H9 (cell line): ENCODE measurements at regions not wholly inside any gene's neighbourhood (a gene's known extent, or its start where the extent isn't known, plus 50 kb on each side); places are given as distances from the start of the nearest gene placed in this dataset.

Source experiments
- DNase-seq: peaks from one replicate; pipeline ENCODE4 v3.0.0-alpha.2; 2017
- H2AFZ ChIP-seq: one replicate; pipeline ENCODE4 v1.6.1; 2013; ENCODE audit warnings: mild to moderate bottlenecking, low read length, control low read depth, moderate library complexity
- H2AK5ac ChIP-seq: 2 replicates; pipeline ENCODE4 v1.6.1; 2013; ENCODE audit warnings: low read length, control low read depth, mixed read lengths; ENCODE audit not compliant: insufficient read length
- H2BK120ac ChIP-seq: one replicate; pipeline ENCODE4 v1.6.1; 2013; ENCODE audit warnings: low read depth, mild to moderate bottlenecking, low read length, control low read depth, inconsistent platforms; ENCODE audit not compliant: poor library complexity, severe bottlenecking
- H2BK12ac ChIP-seq: 2 replicates; pipeline ENCODE4 v1.6.1; 2013; ENCODE audit warnings: low read length, control low read depth, mixed read lengths, low read depth; ENCODE audit not compliant: insufficient read length
- H2BK15ac ChIP-seq: 2 replicates; pipeline ENCODE4 v1.6.1; 2013; ENCODE audit warnings: low read depth, low read length, control low read depth
- H2BK20ac ChIP-seq: one replicate; pipeline ENCODE4 v1.6.1; 2013; ENCODE audit warnings: low read depth, mild to moderate bottlenecking, low read length, control low read depth, inconsistent platforms; ENCODE audit not compliant: poor library complexity, severe bottlenecking
- H2BK5ac ChIP-seq: 2 replicates; pipeline ENCODE4 v1.6.1; 2013; ENCODE audit warnings: low read length, control low read depth, mixed read lengths; ENCODE audit not compliant: insufficient read length
- H3K14ac ChIP-seq: 2 replicates; pipeline ENCODE4 v1.6.1; 2013; ENCODE audit warnings: low read length, control low read depth; ENCODE audit not compliant: insufficient read depth
- H3K18ac ChIP-seq: 2 replicates; pipeline ENCODE4 v1.6.1; 2013; ENCODE audit warnings: low read depth, mild to moderate bottlenecking, mixed read lengths, low read length, control low read depth; ENCODE audit not compliant: insufficient read length
- H3K23ac ChIP-seq: 2 replicates; pipeline ENCODE4 v1.6.1; 2013; ENCODE audit warnings: low read length, control low read depth, mixed read lengths, low read depth; ENCODE audit not compliant: insufficient read length
- H3K23me2 ChIP-seq: 2 replicates; pipeline ENCODE4 v1.6.1; 2013; ENCODE audit warnings: low read depth, mild to moderate bottlenecking, mixed read lengths, low read length, control low read depth; ENCODE audit not compliant: insufficient read length, poor library complexity, severe bottlenecking
- H3K27ac ChIP-seq: 2 replicates; pipeline ENCODE4 v1.5.1; 2013; ENCODE audit warnings: low read length, control low read depth, mixed read lengths, low read depth; ENCODE audit not compliant: insufficient read length
- H3K27me3 ChIP-seq: 2 replicates; pipeline ENCODE4 v1.6.1; 2013; ENCODE audit warnings: low read length, control low read depth, inconsistent platforms; ENCODE audit not compliant: insufficient read depth
- H3K4ac ChIP-seq: 2 replicates; pipeline ENCODE4 v1.6.1; 2013; ENCODE audit warnings: low read depth, mild to moderate bottlenecking, control low read depth, inconsistent platforms, low read length, moderate library complexity
- H3K4me1 ChIP-seq: 2 replicates; pipeline ENCODE4 v1.6.1; 2013; ENCODE audit warnings: low read length, control low read depth, inconsistent platforms; ENCODE audit not compliant: insufficient read depth
- H3K4me2 ChIP-seq: 2 replicates; pipeline ENCODE4 v1.6.1; 2013; ENCODE audit warnings: low read length, control low read depth, mixed read lengths; ENCODE audit not compliant: insufficient read length, insufficient read depth
- H3K56ac ChIP-seq: 2 replicates; pipeline ENCODE4 v1.6.1; 2013; ENCODE audit warnings: low read depth, mild to moderate bottlenecking, mixed read lengths, low read length, control low read depth; ENCODE audit not compliant: insufficient read length
- H3K79me1 ChIP-seq: 2 replicates; pipeline ENCODE4 v1.6.1; 2013; ENCODE audit warnings: low read depth, mild to moderate bottlenecking, moderate library complexity, low read length, control low read depth, inconsistent platforms; ENCODE audit not compliant: insufficient read depth, poor library complexity, severe bottlenecking
- H3K79me2 ChIP-seq: 2 replicates; pipeline ENCODE4 v1.6.1; 2013; ENCODE audit warnings: low read length, control low read depth, inconsistent platforms; ENCODE audit not compliant: insufficient read depth
- H3K9ac ChIP-seq: 2 replicates; pipeline ENCODE4 v1.6.1; 2013; ENCODE audit warnings: low read length, control low read depth, mixed read lengths; ENCODE audit not compliant: insufficient read length; ENCODE audit errors: extremely low read depth
- H3K9me3 ChIP-seq: one replicate; pipeline ENCODE4 v1.6.1; 2013; ENCODE audit warnings: low read depth, low read length, inconsistent platforms; ENCODE audit not compliant: control insufficient read depth
- H3T11ph ChIP-seq: one replicate; pipeline ENCODE4 v1.6.1; 2013; ENCODE audit warnings: mild to moderate bottlenecking, low read length, control low read depth, inconsistent platforms
- H4K20me1 ChIP-seq: one replicate; pipeline ENCODE4 v1.6.1; 2013; ENCODE audit not compliant: control insufficient read depth, insufficient read length, insufficient read depth
- H4K5ac ChIP-seq: 2 replicates; pipeline ENCODE4 v1.6.1; 2013; ENCODE audit warnings: low read depth, mild to moderate bottlenecking, mixed read lengths, low read length, control low read depth; ENCODE audit not compliant: insufficient read length
- H4K8ac ChIP-seq: replicated peaks from 2 replicates; pipeline ENCODE4 v1.6.1; 2013; ENCODE audit warnings: low read length, control low read depth, mixed read lengths, low read depth; ENCODE audit not compliant: insufficient read length
- H4K91ac ChIP-seq: 2 replicates; pipeline ENCODE4 v1.6.1; 2013; ENCODE audit warnings: low read depth, mild to moderate bottlenecking, moderate library complexity, mixed read lengths, low read length, control low read depth; ENCODE audit not compliant: insufficient read length
- H3K27ac Mint-ChIP-seq, 3 experiments: 2 replicates in 2 of 3; 3 replicates in 1 of 3; pipeline ENCODE4 v1.8.0; 2020 to 2021; ENCODE audit warnings: mixed read lengths in 3 of 3, mild to moderate bottlenecking in 1 of 3, moderate library complexity in 1 of 3
- H3K27me3 Mint-ChIP-seq: 2 replicates; pipeline ENCODE4 v1.8.0; 2021; ENCODE audit warnings: low read depth, mild to moderate bottlenecking, moderate library complexity, mixed read lengths
- H3K36me3 Mint-ChIP-seq, 3 experiments: 2 replicates in 2 of 3; 3 replicates in 1 of 3; pipeline ENCODE4 v1.8.0; 2020 to 2021; ENCODE audit warnings: low read depth in 3 of 3, mixed read lengths in 3 of 3; ENCODE audit not compliant: insufficient read depth in 1 of 3
- H3K4me1 Mint-ChIP-seq, 2 experiments: 2 replicates each; pipeline ENCODE4 v1.8.0; 2020; ENCODE audit warnings: mixed read lengths in 2 of 2
- H3K4me3 Mint-ChIP-seq, 2 experiments: 2 replicates in 1 of 2; 3 replicates in 1 of 2; pipeline ENCODE4 v1.8.0; 2020 to 2021; ENCODE audit warnings: mild to moderate bottlenecking in 2 of 2, mixed read lengths in 2 of 2, moderate library complexity in 1 of 2
- H3K9me3 Mint-ChIP-seq, 2 experiments: 2 replicates in 1 of 2; 3 replicates in 1 of 2; pipeline ENCODE4 v1.8.0; 2020; ENCODE audit warnings: mild to moderate bottlenecking in 2 of 2, mixed read lengths in 2 of 2, moderate library complexity in 1 of 2
- CTCF ChIP-seq: fragments of 200-600 bp; sonication (generic); conservative IDR thresholded peaks from 3 replicates; pipeline ENCODE4 v1.8.0; 2021; ENCODE audit warnings: antibody characterized with exemption, mild to moderate bottlenecking
- WGBS: extraction: QIAGEN DNeasy Blood & Tissue Kit; methylation state at CpG from one replicate; pipeline ENCODE4 v1.1.7; 2013; ENCODE audit warnings: missing lambda C conversion rate, low lambda C conversion rate, mixed read lengths; ENCODE audit not compliant: insufficient read length; ENCODE audit errors: extremely low coverage; 5-methylcytosine and 5-hydroxymethylcytosine counted together

DNA sequence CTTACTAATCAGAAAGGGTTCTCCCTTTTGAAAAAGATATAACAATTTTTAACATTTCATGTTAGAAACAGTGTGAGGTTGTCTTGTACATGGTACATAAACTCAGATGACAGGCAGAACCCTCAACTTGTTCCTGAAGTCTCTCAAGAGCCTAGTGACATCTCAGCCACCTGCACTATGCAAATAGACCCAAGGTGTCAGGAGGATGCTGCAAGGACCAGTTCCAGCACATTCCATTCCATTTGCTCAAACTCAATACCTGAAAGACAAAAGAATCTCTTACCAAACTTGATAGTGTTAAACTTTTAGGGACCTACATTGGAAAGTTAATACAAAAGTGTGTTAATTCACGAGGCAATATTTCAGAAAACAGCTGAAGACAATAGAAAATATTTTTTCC, 544.6 kb downstream of the CETN3 start:
- H2BK20ac ChIP-seq: no peak overlapping the region
- H3K79me2 ChIP-seq: no peaks in the 10 kb centered on the region
- no peak overlapping the region for H3K4me2 ChIP-seq
- no peak overlapping the region for H2BK120ac ChIP-seq
- no peak overlapping the region for H2BK15ac ChIP-seq
- H4K5ac ChIP-seq: no peak overlapping the region
- no peak for TF ChIP-seq CTCF
- H3K9me3 ChIP-seq: no peaks in the 10 kb centered on the region
- no peak overlapping the region for H3K23ac ChIP-seq
- H3K36me3 Mint-ChIP-seq: 0 out of 7 replicates have a peak, but pooled peaks cover 0 to under 1% (median 0%) of the 10 kb centered on the region in 3 experiments
- no peaks in the 10 kb centered on the region for H4K20me1 ChIP-seq
- H2AK5ac ChIP-seq: no peak overlapping the region
- no peaks in the 10 kb centered on the region for H3K27me3 ChIP-seq
- H2BK12ac ChIP-seq: no peak overlapping the region
- H3K18ac ChIP-seq: no peak overlapping the region
- no peak overlapping the region for H3K9ac ChIP-seq
- H3K4me1 Mint-ChIP-seq: peaks cover 4 to 5% of the 10 kb centered on the region in 2 experiments; a peak in 2 of 4 replicates
- no peak overlapping the region for H2BK5ac ChIP-seq
- H3K27me3 Mint-ChIP-seq: no peaks in the 10 kb centered on the region
- no peak overlapping the region for H3K27ac Mint-ChIP-seq
- H3K27ac ChIP-seq: no peak overlapping the region
- DNase-seq: no peak
- H3K14ac ChIP-seq: no peak overlapping the region
- H2AFZ ChIP-seq: no peak overlapping the region
- H3K9me3 Mint-ChIP-seq: no peaks in the 10 kb centered on the region
- H3T11ph ChIP-seq: no peak overlapping the region
- H3K4ac ChIP-seq: no peak overlapping the region
- H3K56ac ChIP-seq: no peak overlapping the region
- H3K4me3 Mint-ChIP-seq: no peak overlapping the region
- no CpG with 5 or more reads among the region's 1 CpG for WGBS
- no peak overlapping the region for H4K8ac ChIP-seq
- H3K79me1 ChIP-seq: no peaks in the 10 kb centered on the region
- no peak overlapping the region for H4K91ac ChIP-seq
- peaks cover 2% of the 10 kb centered on the region; the same call in 1 of the 2 replicates for H3K4me1 ChIP-seq
- H3K23me2 ChIP-seq: no peaks in the 10 kb centered on the region
